GM18499 (cell line): ENCODE measurements at regions not wholly inside any gene's neighbourhood (a gene's known extent, or its start where the extent isn't known, plus 50 kb on each side); places are given as distances from the start of the nearest gene placed in this dataset.
"Not testable (repeated sequence)": the region's sequence is repeated elsewhere in the genome, so short reads cannot be mapped to it uniquely, and the experiment has no call there.

ENCODE experiments used
- ATAC-seq: cut with Tn5 transposase; IDR thresholded peaks from one replicate; pipeline ENCODE4 v1.9.1; 2021; ENCODE audit warnings: moderate number of reproducible peaks; ENCODE audit not compliant: insufficient read depth, unreplicated experiment

- ATAC-seq, result no peak
These were observed 179.0 kb downstream of the C9orf50 start for GRCh38 chr9:129441852-129442251.

DNA sequence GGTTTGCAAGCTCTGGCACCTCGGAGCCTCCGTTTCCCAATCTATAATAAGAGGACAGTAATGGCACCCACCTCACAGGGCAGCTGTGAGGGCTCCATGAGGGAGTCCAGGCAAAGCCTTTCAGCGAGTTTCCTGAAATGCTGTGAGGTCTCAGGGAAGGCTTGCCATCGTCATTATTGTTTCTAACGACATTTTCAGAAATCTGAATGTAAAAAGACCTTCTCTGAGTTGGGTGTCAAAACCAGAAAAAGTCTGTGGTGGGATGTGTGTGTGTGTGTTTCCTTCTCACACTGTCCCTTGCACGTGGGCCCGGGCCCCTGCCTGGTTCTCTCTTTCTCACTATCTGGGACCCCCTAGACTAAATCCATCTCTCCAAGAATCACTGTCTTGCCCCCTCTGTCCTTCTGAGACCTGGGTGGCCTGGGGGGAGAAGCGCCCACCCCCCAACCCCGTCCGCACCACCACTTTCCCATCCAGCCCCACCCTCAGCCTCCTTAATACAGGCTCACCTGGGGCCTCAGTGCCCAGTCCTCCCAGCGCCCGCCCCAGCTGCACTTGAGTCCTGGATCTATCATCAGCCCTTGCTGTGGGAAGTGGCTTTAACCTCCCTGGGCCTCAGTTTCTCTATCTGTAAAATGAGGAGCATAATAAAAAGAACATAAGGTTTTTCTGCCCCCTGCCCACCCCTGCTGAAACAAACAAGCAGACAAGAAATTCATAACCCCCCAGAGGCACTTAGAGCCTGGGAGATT lies 180.3 kb downstream of the C9orf50 start:
- ATAC-seq, result no peak

DNA sequence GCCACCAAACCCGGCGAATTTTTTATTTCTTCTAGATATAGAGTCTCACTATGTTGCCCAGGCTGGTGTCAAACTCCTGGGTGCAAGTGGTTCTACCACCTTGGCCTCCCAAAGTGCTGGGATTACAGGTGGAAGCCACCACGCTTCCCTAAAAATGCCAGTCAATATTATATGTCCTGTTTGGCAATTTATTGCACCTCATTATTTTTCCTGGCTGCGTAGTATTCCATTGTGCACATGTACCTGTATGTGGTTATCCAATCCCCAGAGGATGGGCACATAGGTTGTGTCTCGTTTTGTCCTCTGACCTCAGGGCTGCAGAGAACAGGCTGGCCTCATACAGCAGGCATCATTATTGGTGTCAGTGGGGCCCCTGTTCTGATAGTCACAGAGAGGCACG lies 181.7 kb downstream of the C9orf50 start:
- ATAC-seq, result no peak

- no peak for ATAC-seq
These were observed 183.1 kb downstream of the C9orf50 start for GRCh38 chr9:129437626-129438323.

DNA sequence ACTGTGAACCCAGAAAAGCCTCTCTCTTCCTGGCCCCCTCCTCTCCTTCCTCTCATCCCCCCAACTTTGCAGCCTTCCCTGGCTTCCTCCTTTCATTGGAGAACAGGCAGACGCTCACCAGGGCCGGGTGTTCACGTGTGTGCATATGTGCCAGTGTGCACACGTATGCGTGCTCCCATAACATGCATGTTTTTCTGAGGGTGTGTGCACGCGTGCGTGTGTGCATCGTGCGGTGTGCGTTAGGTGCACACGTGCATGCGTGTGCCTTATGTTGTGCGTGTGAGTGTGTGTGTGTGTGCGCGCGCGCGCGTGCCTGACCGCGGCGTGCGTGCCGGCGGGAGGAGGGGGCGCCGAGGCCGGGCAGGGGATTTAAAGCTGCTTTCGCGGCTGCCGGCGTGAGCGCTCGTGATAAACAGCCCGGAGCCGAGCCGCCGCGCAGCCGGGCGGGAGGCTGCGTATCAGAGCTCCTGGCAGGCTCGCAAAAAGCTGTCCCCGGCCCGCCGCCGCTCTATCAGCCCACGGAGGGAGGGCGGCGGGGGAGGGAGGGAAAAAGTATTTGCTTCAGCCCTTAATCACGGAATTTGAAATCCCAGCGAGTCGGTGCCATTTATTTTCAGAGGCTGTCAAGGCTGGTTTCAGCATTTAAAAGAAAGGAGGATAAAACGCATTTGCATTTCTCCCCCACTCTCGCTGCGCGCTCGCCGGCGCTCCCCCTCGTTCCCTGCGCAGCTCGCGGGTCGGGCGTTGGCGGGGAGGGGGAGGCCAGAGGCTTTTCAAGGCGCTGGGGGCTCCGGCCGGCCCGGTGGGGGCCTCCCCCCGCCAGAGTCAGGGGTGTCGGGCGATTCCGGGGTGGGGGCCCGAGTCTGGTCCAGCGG lies 183.9 kb downstream of the C9orf50 start:
- ATAC-seq, result no peak

GRCh38 chr9:129435988-129436717 lies 184.7 kb downstream of the C9orf50 start:
- ATAC-seq, result no peak

- no peak for ATAC-seq
These were observed 185.6 kb downstream of the C9orf50 start for GRCh38 chr9:129435291-129435690.

GRCh38 chr9:129434187-129434586 lies 186.7 kb downstream of the C9orf50 start:
- ATAC-seq, result no peak

- ATAC-seq, result no peak
These were observed 188.4 kb downstream of the C9orf50 start for GRCh38 chr9:129432297-129433154.

DNA sequence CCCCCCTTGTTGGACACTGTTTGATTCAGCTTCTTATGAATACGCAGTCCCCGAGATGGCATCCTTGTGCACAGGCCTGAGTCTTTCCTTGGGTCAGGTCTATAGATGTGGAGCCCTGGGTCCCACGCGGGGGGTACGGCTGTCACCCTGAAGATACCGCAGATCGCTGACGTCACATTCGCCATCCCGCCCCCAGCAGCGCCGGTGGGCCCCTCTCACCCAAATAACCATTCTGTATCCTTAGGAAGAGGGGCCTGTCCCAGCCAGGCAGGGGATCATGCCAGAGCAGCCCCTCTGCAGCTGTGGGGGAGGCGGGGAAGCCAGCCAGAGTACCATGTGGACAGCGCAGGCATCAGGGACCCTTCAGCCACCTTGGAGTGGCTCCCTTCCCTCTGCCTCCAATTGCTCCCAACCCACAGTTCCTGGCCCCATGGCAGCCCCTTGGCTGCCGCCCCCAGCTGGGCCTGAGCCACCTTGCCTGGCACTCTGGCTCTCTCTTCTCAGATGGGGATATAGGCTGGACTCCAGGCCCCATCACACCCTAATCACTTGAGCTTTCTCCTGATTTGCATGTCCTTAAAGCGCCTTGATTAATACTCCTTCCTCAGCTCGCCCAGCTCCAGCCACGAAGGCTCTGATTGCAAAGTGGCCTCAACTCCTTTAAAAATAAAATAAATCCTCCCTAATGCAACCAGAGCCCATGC lies 189.8 kb downstream of the C9orf50 start:
- no peak for ATAC-seq

- ATAC-seq, result no peak
These were observed 191.9 kb downstream of the C9orf50 start for GRCh38 chr9:129428864-129429577.

- no peak for ATAC-seq
These were observed 193.8 kb downstream of the C9orf50 start for GRCh38 chr9:129427149-129427548.

DNA sequence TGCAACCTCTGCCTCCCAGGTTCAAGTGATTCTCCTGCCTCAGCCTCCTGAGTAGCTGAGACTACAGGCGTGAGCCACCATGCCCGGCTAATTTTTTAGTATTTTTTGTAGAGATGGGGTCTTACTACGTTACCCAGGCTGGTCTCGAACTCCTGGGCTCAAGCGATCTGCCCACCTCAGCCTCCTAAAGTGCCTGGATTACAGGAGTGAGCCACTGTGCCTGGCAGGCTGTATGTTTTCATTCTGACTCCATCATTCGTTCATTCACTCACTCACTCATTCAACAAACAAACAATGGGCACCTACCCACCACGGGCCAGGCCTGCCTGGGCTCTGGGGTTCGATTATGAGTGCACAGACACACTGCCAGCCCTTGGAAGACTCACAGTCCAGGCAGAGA lies 197.1 kb downstream of the C9orf50 start:
- ATAC-seq, result not testable (repeated sequence)

- no peak for ATAC-seq
These were observed 197.7 kb downstream of the C9orf50 start for GRCh38 chr9:129423216-129423615.

DNA sequence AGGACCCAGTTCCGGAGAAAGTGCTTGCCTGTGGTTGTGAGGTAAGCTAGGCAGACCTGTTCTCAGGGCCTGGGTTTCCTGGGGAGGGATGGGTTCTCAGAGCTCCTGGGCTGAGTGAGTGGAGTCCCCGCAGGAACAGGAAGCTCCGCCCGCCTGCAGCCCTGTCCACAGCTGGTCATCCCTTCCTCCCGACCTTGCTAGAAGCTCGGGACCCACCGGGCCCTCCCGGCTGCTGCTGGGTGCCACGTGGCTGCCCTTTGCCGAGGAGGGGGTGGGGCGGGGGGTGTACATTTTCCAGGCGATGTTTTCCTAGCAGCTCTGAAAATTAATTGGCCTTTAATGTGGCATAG lies 198.1 kb downstream of the C9orf50 start:
- no peak for ATAC-seq

DNA sequence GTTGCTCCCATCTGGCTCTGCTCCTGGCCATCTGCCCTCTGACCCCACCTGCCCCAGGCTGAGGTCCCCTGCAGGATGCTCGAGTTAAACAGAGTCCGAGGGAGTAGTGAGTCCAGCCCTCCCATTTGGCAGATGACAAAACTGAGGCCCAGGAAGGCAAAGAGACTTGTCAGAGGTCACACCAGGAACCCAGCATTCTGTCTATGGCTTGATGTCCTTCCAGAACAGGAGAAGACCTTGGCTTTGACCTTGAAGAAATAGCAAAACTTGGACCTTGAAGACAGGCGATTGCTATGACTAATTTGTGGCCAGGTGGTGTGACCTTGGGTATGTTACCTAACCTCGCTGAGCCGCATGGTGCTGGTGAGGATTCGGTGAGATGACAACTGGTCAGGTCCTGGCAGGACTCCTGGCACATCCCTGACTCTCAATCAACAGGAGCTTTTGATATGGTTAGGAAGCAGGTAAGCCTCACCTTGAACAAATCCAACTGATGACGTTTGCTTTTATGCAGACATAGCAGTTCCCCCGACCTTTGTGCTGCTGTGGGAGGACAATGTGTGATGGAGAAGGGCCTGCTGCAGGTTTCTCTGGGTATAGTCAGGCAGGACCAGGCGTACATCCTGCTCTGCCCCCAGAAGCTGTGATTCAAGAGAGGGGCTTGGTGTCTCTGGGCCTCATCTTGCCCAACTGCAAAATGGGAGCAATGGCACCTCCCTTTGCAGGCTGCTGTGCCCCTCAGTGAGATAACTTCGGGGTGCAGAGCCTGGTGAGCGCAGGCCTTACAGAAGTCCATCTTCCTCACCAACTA lies 198.7 kb downstream of the C9orf50 start:
- no peak for ATAC-seq

DNA sequence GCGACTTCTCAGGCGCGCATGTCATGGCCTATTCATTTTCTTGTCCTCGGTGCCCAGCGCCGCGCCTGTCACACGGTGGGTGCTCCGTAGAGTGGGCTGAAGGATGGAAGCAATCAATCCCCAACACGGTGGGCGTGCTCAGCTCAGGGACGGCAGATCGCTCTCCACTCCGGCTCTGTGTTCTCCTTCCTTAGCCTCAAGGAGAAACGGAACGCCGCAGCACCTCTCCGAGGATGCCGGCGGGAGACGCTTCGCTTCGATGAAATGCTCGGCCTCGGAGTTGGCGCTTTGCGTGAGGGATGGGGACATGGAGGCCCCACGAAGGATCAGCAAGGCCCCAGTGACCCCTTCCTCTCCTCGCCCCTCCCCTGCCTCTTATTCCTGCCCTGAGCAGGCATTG lies 199.5 kb downstream of the C9orf50 start:
- ATAC-seq, result no peak
